Astrocyte of the spinal cord (primary cell): ENCODE measurements at regions not wholly inside any gene's neighbourhood (a gene's known extent, or its start where the extent isn't known, plus 50 kb on each side); places are given as distances from the start of the nearest gene placed in this dataset.

Experiments used
- DNase-seq: peaks from one replicate; pipeline ENCODE4 v3.0.0; 2011; ENCODE audit warnings: low read depth, low spot score
- H3K4me3 ChIP-seq: 2 replicates; pipeline ENCODE4 v1.5.1; 2011; ENCODE audit warnings: low read depth, mild to moderate bottlenecking, low read length, moderate library complexity
- CTCF ChIP-seq: IDR thresholded peaks from 2 replicates; pipeline ENCODE4 v1.5.1; 2012; ENCODE audit warnings: low read depth, mild to moderate bottlenecking, low read length, inconsistent platforms
- in situ Hi-C: cut with HindIII; loops from 2 replicates; pipeline ENCODE4 v1.10.0; 2017; ENCODE audit warnings: low sequenced_read_pairs

GRCh38 chr5:116637149-116637740 is 62.6 kb upstream of the SEMA6A start:
- H3K4me3 ChIP-seq = no peak overlapping the region
- DNase-seq = no peak
- in situ Hi-C loops = no loop called here
- no peak for TF ChIP-seq CTCF

DNA sequence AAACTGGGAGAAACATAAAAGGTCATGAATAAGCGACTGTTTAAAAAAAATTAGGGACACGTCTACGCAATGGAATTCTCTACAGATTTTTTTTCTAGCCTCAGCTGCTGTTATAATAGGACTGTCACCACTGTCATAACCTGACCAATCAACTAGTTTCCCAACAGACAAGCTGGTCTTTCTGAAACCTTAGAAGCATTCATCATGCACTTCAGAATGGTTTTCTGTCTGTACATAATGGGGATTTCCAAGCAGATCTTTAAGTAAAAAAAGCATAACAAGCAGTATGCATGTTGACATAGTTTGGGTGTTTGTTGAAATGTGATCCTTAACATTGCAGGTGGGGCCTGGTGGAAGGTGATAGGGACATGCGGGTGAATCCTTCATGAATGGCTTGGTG is 58.3 kb upstream of the SEMA6A start:
- DNase-seq = no peak
- no peak overlapping the region for H3K4me3 ChIP-seq
- TF ChIP-seq CTCF = no peak
- in situ Hi-C loops = no loop called here

GRCh38 chr5:116631147-116631546 is 56.5 kb upstream of the SEMA6A start:
- DNase-seq = no peak
- TF ChIP-seq CTCF = no peak
- in situ Hi-C loops = no loop called here
- no peak overlapping the region for H3K4me3 ChIP-seq

GRCh38 chr5:116629168-116629567 is 54.5 kb upstream of the SEMA6A start:
- TF ChIP-seq CTCF = no peak
- no peak for DNase-seq
- no peak overlapping the region for H3K4me3 ChIP-seq
- in situ Hi-C loops = no loop called here

DNA sequence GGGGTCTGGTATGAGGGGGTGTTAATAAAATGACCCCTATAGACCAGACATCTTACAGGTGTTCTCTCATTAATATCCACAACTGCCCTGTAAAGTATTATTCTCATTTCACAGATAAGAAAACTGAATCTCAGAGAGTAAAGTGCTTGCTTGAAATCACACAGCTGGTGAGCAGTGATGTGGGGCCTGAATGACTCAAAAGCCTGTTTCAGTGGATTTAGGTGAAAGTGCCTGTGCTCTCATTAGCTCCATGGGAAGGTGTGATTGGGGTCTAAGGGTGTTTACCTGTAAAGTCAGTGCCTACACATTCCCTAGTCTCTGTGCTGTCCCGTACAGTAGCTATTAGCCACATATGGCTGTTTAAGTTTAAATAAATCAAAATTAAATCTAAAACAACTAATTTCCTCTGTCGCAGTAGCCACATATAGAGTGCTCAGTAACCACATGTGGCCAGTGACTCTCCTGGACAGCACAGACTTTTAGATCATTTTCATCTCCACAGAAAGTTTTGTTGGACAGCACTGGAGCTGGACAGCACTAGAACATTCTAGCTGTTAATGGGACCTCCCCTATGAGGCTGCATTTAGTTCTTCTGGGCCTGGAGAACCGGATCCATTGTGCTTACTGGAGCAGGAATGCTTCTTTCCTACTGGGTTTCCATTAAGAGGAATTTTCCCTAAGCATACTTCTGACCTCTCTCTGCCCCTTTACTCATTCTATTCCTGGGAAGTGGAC is 52.5 kb upstream of the SEMA6A start:
- in situ Hi-C loops = no loop called here
- TF ChIP-seq CTCF = no peak
- DNase-seq = no peak
- H3K4me3 ChIP-seq = no peak overlapping the region

DNA sequence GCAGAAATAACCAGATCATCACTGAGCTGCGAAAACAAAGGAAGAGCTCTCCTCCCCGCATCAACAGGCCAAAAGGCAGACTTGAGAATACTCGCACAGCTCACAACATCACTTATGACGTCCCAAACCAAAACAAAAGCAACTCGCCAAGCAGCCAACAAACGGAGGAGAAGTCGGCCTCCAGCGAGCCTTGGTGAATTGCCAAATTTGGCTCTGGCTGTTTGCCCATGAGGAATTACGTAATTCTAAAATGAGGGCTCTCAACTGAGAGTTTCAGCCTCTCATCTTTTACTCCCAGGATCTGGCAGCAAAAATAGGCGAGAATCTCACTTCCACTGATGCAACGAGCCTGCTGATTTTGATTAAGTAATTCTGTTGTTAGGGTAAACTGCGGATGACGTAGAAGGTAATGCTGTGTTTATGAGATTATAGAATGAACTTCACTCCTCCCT is 51.7 kb upstream of the SEMA6A start:
- in situ Hi-C loops = no loop called here
- peak; percentile 81 for DNase-seq
- no peak for TF ChIP-seq CTCF

More for the DNA sequence above, 51.7 kb upstream of the SEMA6A start:
- no peak overlapping the region for H3K4me3 ChIP-seq
